HepG2 (cell line): ENCODE measurements at regions not wholly inside any gene's neighbourhood (a gene's known extent, or its start where the extent isn't known, plus 50 kb on each side); places are given as distances from the start of the nearest gene placed in this dataset.

ENCODE experiments used
- ATAC-seq: fragments of 200-7000 bp; cut with Tn5 transposase; 3 replicates; pipeline ENCODE4 v1.9.1; 2020; ENCODE audit warnings: mild to moderate bottlenecking, moderate library complexity
- BruUV-seq: library from RNA; stranded (reverse); fragments of 400-500 nt; replicated peaks from 2 replicates; lab custom pipeline; 2021; lab: Mats Ljungman, UMichigan
- CTCF ChIA-PET: fragments of 300-600 bp; formaldehyde crosslinking; extraction: SDS; loops from one replicate; lab custom pipeline; 2021; ENCODE audit warnings: low total read pairs, inconsistent platforms, low intra/inter-chr PET ratio; lab: Yijun Ruan, JAX
- POLR2A ChIA-PET: fragments of 350-600 bp; sonication (Branson Sonifier 250); formaldehyde crosslinking; loops from one replicate; lab custom pipeline; 2020; ENCODE audit warnings: antibody characterized with exemption, inconsistent platforms; lab: Yijun Ruan, JAX
- DNase-seq: peaks from one replicate; pipeline ENCODE4 v3.0.0-alpha.2; 2015; ENCODE audit warnings: low spot score
- FAIRE-seq: peaks from 3 replicates; lab custom pipeline; 2011; peaks lifted over from hg19 to GRCh38; lab: Jason Lieb, UNC
- H2AFZ ChIP-seq: one replicate; pipeline ENCODE4 v1.6.1; 2011; ENCODE audit warnings: low read length, inconsistent platforms
- H3K27ac ChIP-seq: fragments of 300-600 bp; 3 replicates; pipeline ENCODE4 v1.8.0; 2011; ENCODE audit warnings: mixed run types, mild to moderate bottlenecking, mixed read lengths, low read length, inconsistent platforms; ENCODE audit not compliant: insufficient read depth; ENCODE audit errors: extremely low read length
- H3K27me3 ChIP-seq, 2 experiments: fragments of 200-600 bp in 1 of 2; 2 replicates in 1 of 2; 3 replicates in 1 of 2; pipeline versions ENCODE4 v1.6.0 to v1.8.0; 2011; ENCODE audit warnings: low read length in 2 of 2, mild to moderate bottlenecking in 2 of 2, moderate library complexity in 2 of 2, inconsistent platforms in 1 of 2; ENCODE audit not compliant: insufficient read depth in 2 of 2, control insufficient read depth in 1 of 2
- H3K36me3 ChIP-seq, 2 experiments: fragments of 200-600 bp in 1 of 2; replicated peaks in 1 of 2; 2 replicates in 1 of 2; 3 replicates in 1 of 2; pipeline versions ENCODE4 v1.5.1 to v1.8.0; 2011; ENCODE audit warnings: low read length in 2 of 2, inconsistent platforms in 1 of 2; ENCODE audit not compliant: insufficient read depth in 2 of 2, control insufficient read depth in 1 of 2
- H3K4me1 ChIP-seq: 2 replicates; pipeline ENCODE4 v1.5.1; 2012; ENCODE audit warnings: low read length, inconsistent platforms; ENCODE audit not compliant: insufficient read depth
- H3K4me2 ChIP-seq: 2 replicates; pipeline ENCODE4 v1.6.0; 2011; ENCODE audit warnings: low read depth, low read length, inconsistent platforms
- H3K4me3 ChIP-seq, 3 experiments: fragments of 200-600 bp in 1 of 3; sonication (generic), shearing (Covaris generic) in 1 of 3; replicated peaks in 1 of 3; 2 replicates each; pipeline ENCODE4 v1.5.1; 2011 to 2016; ENCODE audit warnings: low read length in 3 of 3, inconsistent platforms in 2 of 3, low read depth in 2 of 3, mild to moderate bottlenecking in 2 of 3, control low read depth in 1 of 3, mixed read lengths in 1 of 3; ENCODE audit not compliant: insufficient read depth in 1 of 3
- H3K79me2 ChIP-seq: one replicate; pipeline ENCODE4 v1.6.1; 2011; ENCODE audit warnings: low read length, inconsistent platforms; ENCODE audit not compliant: insufficient read depth
- H3K9ac ChIP-seq: 2 replicates; pipeline ENCODE4 v1.6.0; 2011; ENCODE audit warnings: mild to moderate bottlenecking, low read depth, low read length, inconsistent platforms; ENCODE audit not compliant: insufficient read depth
- H3K9me3 ChIP-seq: 2 replicates; pipeline ENCODE4 v1.5.1; 2012; ENCODE audit warnings: mild to moderate bottlenecking, low read length
- H4K20me1 ChIP-seq: 2 replicates; pipeline ENCODE4 v1.6.0; 2011; ENCODE audit warnings: inconsistent platforms, mild to moderate bottlenecking, low read length, moderate library complexity; ENCODE audit not compliant: insufficient read depth
- ARID3A ChIP-seq: IDR thresholded peaks from 2 replicates; pipeline ENCODE4 v1.6.1; 2012; ENCODE audit warnings: low read depth, low read length, improper control_type of control experiment
- CHD4 ChIP-seq: fragments of 200-600 bp; sonication (generic); IDR thresholded peaks from 2 replicates; pipeline ENCODE4 v1.7.0; 2017; ENCODE audit warnings: mild to moderate bottlenecking, low read length, borderline replicate concordance
- EED ChIP-seq: sonication (generic); formaldehyde crosslinking; IDR thresholded peaks from 2 replicates; pipeline ENCODE4 v1.5.0; 2020; ENCODE audit warnings: mild to moderate bottlenecking, missing genetic modification reagents
- EHMT2 ChIP-seq: fragments of 200-600 bp; sonication (generic); IDR thresholded peaks from 2 replicates; pipeline ENCODE4 v1.7.0; 2017; ENCODE audit warnings: antibody characterized with exemption, low read depth, low read length, borderline replicate concordance
- FOSL2 ChIP-seq: sonication (generic); formaldehyde crosslinking; IDR thresholded peaks from 2 replicates; pipeline ENCODE4 v1.4.0; 2020; ENCODE audit warnings: missing genetic modification reagents
- PAX8 ChIP-seq: sonication (generic); formaldehyde crosslinking; IDR thresholded peaks from 2 replicates; pipeline ENCODE4 v1.8.0; 2022; ENCODE audit warnings: mild to moderate bottlenecking, missing genetic modification reagents, borderline replicate concordance
- POGZ ChIP-seq: sonication (generic); formaldehyde crosslinking; IDR thresholded peaks from 2 replicates; pipeline ENCODE4 v1.4.0; 2020; ENCODE audit warnings: mild to moderate bottlenecking, missing genetic modification reagents
- SCMH1 ChIP-seq: sonication (generic); formaldehyde crosslinking; IDR thresholded peaks from 2 replicates; pipeline ENCODE4 v1.9.0; 2021; ENCODE audit warnings: missing genetic modification reagents, mild to moderate bottlenecking, borderline replicate concordance
- ZBTB14 ChIP-seq: sonication (generic); formaldehyde crosslinking; IDR thresholded peaks from 2 replicates; pipeline ENCODE4 v1.4.0; 2020; ENCODE audit warnings: missing genetic modification reagents
- ZFP90 ChIP-seq: sonication (generic); formaldehyde crosslinking; IDR thresholded peaks from 2 replicates; pipeline ENCODE4 v1.8.0; 2022; ENCODE audit warnings: missing genetic modification reagents, mild to moderate bottlenecking, inconsistent platforms, borderline replicate concordance
- ZIK1 ChIP-seq: sonication (generic); formaldehyde crosslinking; IDR thresholded peaks from 2 replicates; pipeline ENCODE4 v1.5.0; 2020; ENCODE audit warnings: mild to moderate bottlenecking, low read depth, missing genetic modification reagents, borderline replicate concordance
- ZNF136 ChIP-seq: sonication (generic); formaldehyde crosslinking; IDR thresholded peaks from 2 replicates; pipeline ENCODE4 v1.8.1; 2022; ENCODE audit warnings: low read depth, mild to moderate bottlenecking, moderate library complexity, missing genetic modification reagents
- ZNF660 ChIP-seq: sonication (generic); formaldehyde crosslinking; IDR thresholded peaks from 2 replicates; pipeline ENCODE4 v1.5.1; 2020; ENCODE audit warnings: mild to moderate bottlenecking, low read depth, missing genetic modification reagents, borderline replicate concordance
- WGBS: methylation state at CpG from one replicate; pipeline ENCODE4 v1.1.6; 2017; ENCODE audit warnings: low lambda C conversion rate; 5-methylcytosine and 5-hydroxymethylcytosine counted together
- in situ Hi-C: cut with HindIII; loops from 2 replicates; pipeline ENCODE4 v1.10.0; 2017; ENCODE audit warnings: low pct_unique_long_range_greater_than_20kb; ENCODE audit not compliant: extremely low pct_ligation_motif_present
- intact Hi-C: fragments of 100-400 bp; cut with micrococcal nuclease; formaldehyde crosslinking; loops from one replicate; pipeline ENCODE4 v1.10.0; 2022; ENCODE audit not compliant: unreplicated experiment

GRCh38 chr13:56182598-56182997 lies 958.1 kb upstream of the PRR20A start:
- no peak overlapping the region for H3K27ac ChIP-seq
- H3K4me3 ChIP-seq, result no peak overlapping the region
- FAIRE-seq, result no peak
- no TSS peak for BruUV-seq
- DNase-seq, result no peak
- peaks cover 79% of the 10 kb centered on the region for H3K9me3 ChIP-seq
- ChIA-PET POLR2A (no interaction called here), CTCF (no interaction called here)
- in situ Hi-C loops, result loop anchor here (25.0 kb wide), 1 partner anchor 105 kb away; no protein-coding TSS in a partner anchor
- H3K27me3 ChIP-seq, result no peaks in the 10 kb centered on the region
- no peak overlapping the region for H2AFZ ChIP-seq
- no peak overlapping the region for H3K9ac ChIP-seq
- no peaks in the 10 kb centered on the region for H3K4me1 ChIP-seq
- no peaks in the 10 kb centered on the region for H3K79me2 ChIP-seq
- no peak overlapping the region for H3K4me2 ChIP-seq
- no peak for ATAC-seq
- intact Hi-C loops, result no loop called here
- 4% methylated on average over 1 of the region's 3 CpGs for WGBS
- no peaks in the 10 kb centered on the region for H3K36me3 ChIP-seq
- TF ChIP-seq FOSL2 (CRISPR knock-in tag) (no peak), EHMT2 (no peak), SCMH1 (CRISPR knock-in tag) (no peak), ZNF136 (CRISPR knock-in tag) (no peak), ARID3A (no peak), ZIK1 (CRISPR knock-in tag) (no peak), ZFP90 (CRISPR knock-in tag) (no peak)
- no peaks in the 10 kb centered on the region for H4K20me1 ChIP-seq

- no peaks in the 10 kb centered on the region for H4K20me1 ChIP-seq
- H3K4me2 ChIP-seq, result no peak overlapping the region
- no peak overlapping the region for H3K27ac ChIP-seq
- H3K9ac ChIP-seq, result no peak overlapping the region
- no peak overlapping the region for H2AFZ ChIP-seq
- no peaks in the 10 kb centered on the region for H3K36me3 ChIP-seq
- 54% methylated on average over 11 of the region's 15 CpGs for WGBS
- CTCF ChIA-PET, result no interaction called here
- H3K27me3 ChIP-seq, result no peaks in the 10 kb centered on the region
- intact Hi-C loops, result no loop called here
- H3K4me1 ChIP-seq, result no peaks in the 10 kb centered on the region
- POLR2A ChIA-PET, result no interaction called here
- in situ Hi-C loops, result loop anchor here (25.0 kb wide), 1 partner anchor 100 kb away; no protein-coding TSS in a partner anchor
- FAIRE-seq (no peak), DNase-seq (no peak), ATAC-seq (no peak)
- H3K79me2 ChIP-seq, result no peaks in the 10 kb centered on the region
- no TSS peak for BruUV-seq
- TF ChIP-seq CHD4 (no peak), FOSL2 (CRISPR knock-in tag) (no peak), PAX8 (no peak), EED (CRISPR knock-in tag) (no peak), ZBTB14 (CRISPR knock-in tag) (no peak), POGZ (CRISPR knock-in tag) (no peak), ZNF660 (no peak)
- H3K4me3 ChIP-seq, result no peak overlapping the region
- H3K9me3 ChIP-seq, result peaks cover 67% of the 10 kb centered on the region
Measured at GRCh38 chr13:56187331-56187730, 953.4 kb upstream of the PRR20A start.
